ENCODE measurements at regions not wholly inside any gene's neighbourhood (a gene's known extent, or its start where the extent isn't known, plus 50 kb on each side); places are given as distances from the start of the nearest gene placed in this dataset.
A peak's percentile ranks its signal among the peaks of the same experiment; 100 is the strongest.

DNA sequence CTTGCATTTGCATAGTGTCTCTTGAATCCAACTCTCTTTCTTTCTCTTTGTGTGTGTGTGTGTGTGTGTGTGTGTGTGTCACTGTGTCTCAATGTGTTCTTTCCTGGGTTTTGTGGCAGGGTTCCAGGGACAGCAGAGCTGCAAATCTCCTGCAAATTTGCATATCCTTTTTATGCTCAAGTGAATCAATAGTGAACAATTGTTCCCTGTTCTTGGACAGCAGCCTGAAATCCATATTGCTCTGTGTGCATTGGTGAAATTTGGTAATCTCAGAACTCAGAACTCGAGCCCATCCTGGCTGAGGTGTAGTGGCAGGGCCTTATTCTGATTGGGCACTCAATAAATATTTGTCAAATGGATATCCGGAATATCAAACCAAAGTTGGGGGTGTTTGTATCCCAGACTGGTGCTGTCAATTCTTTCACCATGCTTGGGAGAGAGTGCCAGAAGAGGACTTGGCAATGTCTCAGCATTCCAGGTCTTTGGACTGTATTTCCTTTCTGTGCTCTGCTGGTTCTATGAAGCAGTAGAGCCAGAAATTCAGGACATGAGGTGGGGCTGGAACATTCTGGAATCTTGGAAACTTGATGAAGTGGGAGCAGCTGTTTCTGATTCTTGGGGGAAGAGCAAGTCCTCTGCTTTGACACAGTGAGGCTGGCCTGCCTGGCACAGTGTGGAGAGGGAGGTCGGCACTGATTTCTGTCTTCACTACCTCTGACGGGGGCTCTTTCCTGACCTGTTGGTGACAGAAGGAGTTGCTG is 380.6 kb upstream of the C2CD4B start:
- peaks cover 15% of the 10 kb centered on the region for H3K4me1 Mint-ChIP-seq
- H3K36me3 Mint-ChIP-seq = no peaks in the 10 kb centered on the region
- no peaks in the 10 kb centered on the region for H3K9me3 Mint-ChIP-seq
- DNase-seq (ENCODE audit: low spot score in 2 of 2, unreplicated experiment in 2 of 2) = no peak
- TF ChIP-seq, protein P1, sequence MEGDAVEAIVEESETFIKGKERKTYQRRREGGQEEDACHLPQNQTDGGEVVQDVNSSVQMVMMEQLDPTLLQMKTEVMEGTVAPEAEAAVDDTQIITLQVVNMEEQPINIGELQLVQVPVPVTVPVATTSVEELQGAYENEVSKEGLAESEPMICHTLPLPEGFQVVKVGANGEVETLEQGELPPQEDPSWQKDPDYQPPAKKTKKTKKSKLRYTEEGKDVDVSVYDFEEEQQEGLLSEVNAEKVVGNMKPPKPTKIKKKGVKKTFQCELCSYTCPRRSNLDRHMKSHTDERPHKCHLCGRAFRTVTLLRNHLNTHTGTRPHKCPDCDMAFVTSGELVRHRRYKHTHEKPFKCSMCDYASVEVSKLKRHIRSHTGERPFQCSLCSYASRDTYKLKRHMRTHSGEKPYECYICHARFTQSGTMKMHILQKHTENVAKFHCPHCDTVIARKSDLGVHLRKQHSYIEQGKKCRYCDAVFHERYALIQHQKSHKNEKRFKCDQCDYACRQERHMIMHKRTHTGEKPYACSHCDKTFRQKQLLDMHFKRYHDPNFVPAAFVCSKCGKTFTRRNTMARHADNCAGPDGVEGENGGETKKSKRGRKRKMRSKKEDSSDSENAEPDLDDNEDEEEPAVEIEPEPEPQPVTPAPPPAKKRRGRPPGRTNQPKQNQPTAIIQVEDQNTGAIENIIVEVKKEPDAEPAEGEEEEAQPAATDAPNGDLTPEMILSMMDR (IDR thresholded peaks at IDR 0.05; ENCODE audit: unreplicated experiment) = no peak
- no peak overlapping the region for H3K4me3 Mint-ChIP-seq
- H3K27ac Mint-ChIP-seq = no peak overlapping the region
- no peaks in the 10 kb centered on the region for H3K27me3 Mint-ChIP-seq (ENCODE audit: low read depth)

GRCh38 chr15:62546628-62547027 is 381.5 kb upstream of the C2CD4B start:
- Mint-ChIP-seq H3K9me3 (no peaks in the 10 kb centered on the region), H3K4me1 (peaks cover 15% of the 10 kb centered on the region), H3K36me3 (no peaks in the 10 kb centered on the region), H3K27ac (no peak overlapping the region), H3K27me3 (ENCODE audit: low read depth) (no peaks in the 10 kb centered on the region), H3K4me3 (no peak overlapping the region)
- DNase-seq (ENCODE audit: low spot score in 2 of 2, unreplicated experiment in 2 of 2) = no peak
- TF ChIP-seq, protein P1 (IDR thresholded peaks at IDR 0.05; ENCODE audit: unreplicated experiment) = no peak

DNA sequence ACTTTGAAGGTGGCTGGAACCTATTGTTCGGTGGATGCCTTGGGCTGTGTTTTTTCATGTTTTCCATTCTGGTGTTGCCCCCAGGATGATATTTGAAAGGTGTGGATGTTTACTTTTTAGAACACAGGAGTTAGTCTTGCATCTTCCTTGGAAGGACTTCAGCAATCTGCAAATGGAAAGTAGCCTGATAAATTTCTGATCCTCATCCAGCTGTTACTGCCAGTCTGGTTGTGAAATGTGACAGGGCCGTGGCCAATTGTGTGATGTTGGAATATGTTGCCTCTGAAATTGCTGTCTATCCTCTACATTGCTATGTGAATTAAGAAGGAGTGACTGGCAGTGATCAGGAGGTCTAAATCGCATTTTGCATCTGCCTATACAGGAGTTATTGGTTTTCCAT is 382.5 kb upstream of the C2CD4B start:
- no peak overlapping the region for H3K4me3 Mint-ChIP-seq
- no peaks in the 10 kb centered on the region for H3K27me3 Mint-ChIP-seq (ENCODE audit: low read depth)
- peaks cover 15% of the 10 kb centered on the region for H3K4me1 Mint-ChIP-seq
- TF ChIP-seq, protein P1 (IDR thresholded peaks at IDR 0.05; ENCODE audit: unreplicated experiment) = no peak
- H3K36me3 Mint-ChIP-seq = no peaks in the 10 kb centered on the region
- H3K27ac Mint-ChIP-seq = no peak overlapping the region
- DNase-seq (ENCODE audit: low spot score in 2 of 2, unreplicated experiment in 2 of 2) = no peak
- peaks cover 5% of the 10 kb centered on the region for H3K9me3 Mint-ChIP-seq

DNA sequence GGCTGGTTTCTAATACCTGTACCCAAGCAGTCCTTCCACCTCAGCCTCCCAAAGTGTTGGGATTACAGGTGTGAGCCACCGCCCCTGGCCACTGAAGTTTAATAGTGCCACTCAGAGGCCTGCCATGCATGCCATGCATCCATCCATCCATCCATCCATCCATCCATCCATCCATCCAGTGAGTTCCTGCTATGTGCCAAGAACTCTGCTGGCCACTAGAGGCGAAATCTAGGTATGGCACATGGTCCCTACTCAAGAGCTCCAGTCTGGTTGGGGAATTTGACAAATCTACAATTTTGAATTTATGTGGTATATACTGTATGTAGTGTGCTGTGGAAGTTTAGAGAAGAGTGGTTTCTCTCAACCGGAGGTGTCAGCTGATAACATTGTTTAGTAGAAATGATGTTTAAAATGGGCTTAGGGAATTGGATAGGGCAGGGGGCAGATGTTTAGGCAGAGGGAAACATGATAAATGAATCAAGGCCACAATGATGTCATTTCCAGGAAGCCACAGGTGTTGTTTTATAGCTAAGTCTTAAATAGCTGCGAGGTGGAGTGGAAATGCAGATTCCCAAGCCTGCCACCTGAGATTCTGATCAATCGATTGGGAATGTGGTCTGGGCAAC is 384.4 kb upstream of the C2CD4B start:
- Mint-ChIP-seq H3K4me3 (no peak overlapping the region), H3K27ac (no peak overlapping the region), H3K36me3 (no peaks in the 10 kb centered on the region), H3K9me3 (peaks cover 6% of the 10 kb centered on the region), H3K27me3 (ENCODE audit: low read depth) (no peaks in the 10 kb centered on the region), H3K4me1 (peaks cover 10% of the 10 kb centered on the region)
- TF ChIP-seq, protein P1 (IDR thresholded peaks at IDR 0.05; ENCODE audit: unreplicated experiment) = peak; percentile 37
- no peak for DNase-seq (ENCODE audit: low spot score in 2 of 2, unreplicated experiment in 2 of 2)

- no peak for DNase-seq (ENCODE audit: low spot score in 2 of 2, unreplicated experiment in 2 of 2)
- TF ChIP-seq, protein P1 (IDR thresholded peaks at IDR 0.05; ENCODE audit: unreplicated experiment) = no peak
- no peak overlapping the region for H3K27ac Mint-ChIP-seq
- peaks cover 9% of the 10 kb centered on the region for H3K4me1 Mint-ChIP-seq
- no peaks in the 10 kb centered on the region for H3K36me3 Mint-ChIP-seq
- H3K27me3 Mint-ChIP-seq (ENCODE audit: low read depth) = no peaks in the 10 kb centered on the region
- peaks cover 6% of the 10 kb centered on the region for H3K9me3 Mint-ChIP-seq
- no peak overlapping the region for H3K4me3 Mint-ChIP-seq
Observed at GRCh38 chr15:62550106-62550505, 385.0 kb upstream of the C2CD4B start.
